T-helper 1 cell treated with Interleukin-12 subunit alpha and Interleukin-12 subunit beta and Interleukin-4 antibody, amounts not matched to agents 30 ng/mL and 1 ng/mL, for 36 hours (primary cell): ENCODE measurements at regions not wholly inside any gene's neighbourhood (a gene's known extent, or its start where the extent isn't known, plus 50 kb on each side); places are given as distances from the start of the nearest gene placed in this dataset.

Source experiments
- intact Hi-C: fragments of 100-400 bp; cut with micrococcal nuclease; formaldehyde crosslinking; loops from one replicate; pipeline ENCODE4 v1.15.1; 2024

DNA sequence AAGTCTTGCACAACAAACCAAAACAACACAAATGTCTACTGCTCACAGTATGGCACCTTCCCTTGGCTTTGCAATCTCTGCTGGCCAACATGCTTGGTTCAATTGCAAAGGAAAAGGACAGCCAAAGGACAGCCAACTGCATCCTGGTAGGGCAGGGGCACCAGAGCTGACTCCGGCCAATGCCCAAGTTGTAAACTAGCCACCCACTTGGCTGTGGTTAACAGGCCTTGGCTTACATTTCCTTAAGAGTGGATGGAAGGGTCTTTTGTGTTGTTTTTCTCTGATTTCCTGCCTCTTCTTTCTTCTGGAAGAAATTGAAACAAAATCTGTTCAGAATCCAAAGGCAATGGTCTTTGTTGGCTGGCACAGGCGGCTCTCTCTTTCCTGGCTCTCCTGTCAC is 119.1 kb upstream of the TRIB2 start:
- intact Hi-C loops = no loop called here

- intact Hi-C loops = no loop called here
Measured at GRCh38 chr2:12602661-12603060, 114.1 kb upstream of the TRIB2 start.

DNA sequence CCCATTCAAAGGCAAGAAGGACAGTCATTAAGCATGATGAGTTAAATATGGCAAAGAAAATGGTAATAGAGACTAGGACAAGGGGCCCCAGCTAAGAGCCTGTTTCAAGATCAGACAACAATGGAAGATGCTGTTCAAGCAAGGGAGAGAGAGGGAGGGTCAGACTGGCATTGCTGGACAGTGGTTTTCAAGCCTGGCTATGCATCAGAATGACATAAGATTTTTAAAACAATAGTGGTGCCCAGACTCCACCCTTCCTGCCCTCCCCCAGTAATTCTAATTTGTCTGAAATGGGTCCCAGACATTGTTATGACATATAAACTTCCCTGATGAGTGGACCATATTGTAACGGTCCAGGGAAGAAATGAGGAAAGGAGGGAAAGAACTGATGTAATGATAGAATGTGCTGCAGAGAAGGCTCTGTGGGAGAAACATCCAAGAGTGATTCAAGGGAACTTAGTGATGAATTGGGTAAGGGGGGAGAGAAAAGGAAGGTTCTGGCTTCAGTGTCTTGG is 112.9 kb upstream of the TRIB2 start:
- intact Hi-C loops = no loop called here

DNA sequence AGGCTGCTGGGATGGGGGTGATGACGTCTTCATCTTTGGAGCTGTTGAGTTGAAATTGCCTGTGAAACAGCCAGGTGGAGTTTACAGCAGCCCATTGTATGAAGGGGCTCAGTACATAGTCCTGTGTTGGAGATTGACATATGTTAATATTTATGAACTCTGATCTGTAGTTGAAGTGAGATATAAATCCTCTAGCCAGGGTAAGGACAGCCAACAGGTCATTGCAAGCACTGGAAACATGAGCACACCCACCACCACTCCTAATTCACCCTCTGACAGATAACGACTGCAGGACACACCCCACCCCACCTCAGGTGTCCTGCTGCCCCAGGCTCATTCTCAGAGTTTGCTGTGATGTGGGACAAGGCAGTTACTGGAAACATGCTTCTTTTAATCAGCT is 112.4 kb upstream of the TRIB2 start:
- intact Hi-C loops = no loop called here

DNA sequence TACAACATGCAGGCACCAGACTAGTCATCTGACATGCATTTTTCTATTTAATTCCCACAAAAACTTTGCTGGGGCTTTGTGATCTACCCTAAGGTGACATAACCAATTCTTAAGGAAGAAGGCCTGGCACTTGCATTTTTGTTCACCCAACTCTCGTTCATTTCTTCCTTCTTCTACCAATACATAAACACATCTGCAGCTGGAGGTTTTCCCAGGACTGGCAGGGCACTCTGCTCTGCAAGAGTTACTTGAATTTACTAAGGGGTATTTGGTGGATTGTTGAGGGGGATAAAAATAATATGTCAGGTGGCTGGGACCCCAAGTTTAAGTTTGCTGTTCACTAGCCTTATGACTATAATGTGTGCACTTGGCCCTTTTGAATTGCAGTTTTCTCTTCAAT is 111.4 kb upstream of the TRIB2 start:
- intact Hi-C loops = loop anchor here (5.0 kb wide), 1 partner anchor 188 kb away; no protein-coding TSS in a partner anchor

GRCh38 chr2:12605936-12606335 is 110.8 kb upstream of the TRIB2 start:
- intact Hi-C loops = loop anchor here (5.0 kb wide), 1 partner anchor 189 kb away; no protein-coding TSS in a partner anchor

- intact Hi-C loops = loop anchor here (5.0 kb wide), 1 partner anchor 189 kb away; no protein-coding TSS in a partner anchor
Measured at GRCh38 chr2:12606472-12607000, 110.2 kb upstream of the TRIB2 start.

DNA sequence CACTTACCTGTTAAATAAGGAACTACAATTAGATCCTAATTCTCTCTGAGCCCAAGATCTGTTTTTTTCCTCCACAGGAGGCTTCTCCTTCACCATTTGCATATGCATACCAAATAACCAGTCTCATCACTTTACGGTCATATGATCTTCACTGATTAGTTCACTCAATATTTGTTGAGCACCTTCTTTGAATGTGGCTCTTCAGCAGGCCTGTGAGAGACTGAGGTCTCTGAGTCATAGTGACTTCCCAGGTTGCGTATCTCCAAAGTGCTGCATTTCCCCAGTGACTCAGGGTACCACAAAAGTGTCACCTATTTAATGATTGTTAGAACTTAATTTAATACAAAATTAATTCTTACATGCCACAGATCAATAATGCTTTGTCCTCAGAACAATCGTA is 108.8 kb upstream of the TRIB2 start:
- intact Hi-C loops = loop anchor here (5.0 kb wide), 1 partner anchor 191 kb away; no protein-coding TSS in a partner anchor

GRCh38 chr2:12610314-12610713 is 106.4 kb upstream of the TRIB2 start:
- intact Hi-C loops = no loop called here

DNA sequence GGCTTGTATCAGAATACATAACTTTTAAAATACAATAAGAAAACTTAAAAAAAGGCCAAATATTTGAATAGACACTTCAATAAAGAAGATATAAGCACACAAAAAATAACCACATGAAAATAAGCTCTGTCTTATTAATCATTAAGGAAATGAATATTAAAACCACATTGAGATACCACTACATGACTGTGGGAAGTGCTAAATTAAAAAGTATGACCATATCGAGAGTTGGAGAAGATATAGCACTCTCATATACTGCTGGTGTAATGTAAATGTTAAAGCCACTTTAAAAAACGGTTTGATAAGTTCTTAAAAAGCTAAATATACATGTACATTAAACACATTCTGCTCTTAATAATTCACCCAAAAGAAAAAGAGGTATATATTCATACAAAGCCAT is 104.6 kb upstream of the TRIB2 start:
- intact Hi-C loops = no loop called here

- intact Hi-C loops = no loop called here
Measured at GRCh38 chr2:12612671-12613070, 104.1 kb upstream of the TRIB2 start.

- intact Hi-C loops = no loop called here
Measured at GRCh38 chr2:12613137-12613835, 103.5 kb upstream of the TRIB2 start.

GRCh38 chr2:12615509-12615908 is 101.2 kb upstream of the TRIB2 start:
- intact Hi-C loops = no loop called here

- intact Hi-C loops = no loop called here
Measured at GRCh38 chr2:12616456-12617156, 100.1 kb upstream of the TRIB2 start.

DNA sequence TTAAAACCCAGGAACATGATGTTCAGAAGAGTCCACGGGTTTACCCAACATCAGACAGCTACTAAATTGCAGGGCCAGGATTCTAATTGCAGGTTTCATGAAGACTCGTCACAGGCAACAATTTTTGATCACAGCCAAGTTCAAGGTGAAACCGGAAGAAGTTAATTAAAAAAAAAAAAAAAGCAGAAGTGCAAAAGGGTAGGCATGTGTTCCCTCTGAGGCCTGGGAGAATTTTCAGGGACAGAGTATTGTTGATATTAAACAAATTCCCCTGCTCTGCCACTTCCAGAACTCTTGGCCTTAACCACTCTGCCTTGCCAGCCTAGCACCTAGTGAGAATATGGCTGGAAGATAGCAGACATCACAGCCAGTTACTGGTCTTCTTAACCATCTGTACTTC is 99.4 kb upstream of the TRIB2 start:
- intact Hi-C loops = no loop called here

DNA sequence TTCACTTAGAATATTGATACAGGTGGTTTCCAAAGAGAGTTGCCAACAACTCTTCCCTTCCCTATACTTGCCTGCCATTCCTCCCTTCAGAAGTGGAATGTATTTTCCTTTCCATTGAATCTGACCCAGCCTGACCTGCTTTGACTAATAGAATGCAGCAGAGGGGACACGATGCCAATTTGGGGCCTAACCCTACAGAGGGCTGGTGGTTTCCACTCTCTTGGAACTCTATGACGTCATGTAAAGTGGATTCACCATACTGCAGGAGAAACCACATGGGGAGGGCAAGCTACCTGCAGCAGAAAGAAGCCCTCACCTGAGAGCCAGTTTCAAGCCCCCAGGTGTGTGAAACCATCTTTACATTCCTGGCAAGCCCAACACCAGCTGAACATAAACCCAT is 98.9 kb upstream of the TRIB2 start:
- intact Hi-C loops = no loop called here

GRCh38 chr2:12618576-12618975 is 98.2 kb upstream of the TRIB2 start:
- intact Hi-C loops = no loop called here

DNA sequence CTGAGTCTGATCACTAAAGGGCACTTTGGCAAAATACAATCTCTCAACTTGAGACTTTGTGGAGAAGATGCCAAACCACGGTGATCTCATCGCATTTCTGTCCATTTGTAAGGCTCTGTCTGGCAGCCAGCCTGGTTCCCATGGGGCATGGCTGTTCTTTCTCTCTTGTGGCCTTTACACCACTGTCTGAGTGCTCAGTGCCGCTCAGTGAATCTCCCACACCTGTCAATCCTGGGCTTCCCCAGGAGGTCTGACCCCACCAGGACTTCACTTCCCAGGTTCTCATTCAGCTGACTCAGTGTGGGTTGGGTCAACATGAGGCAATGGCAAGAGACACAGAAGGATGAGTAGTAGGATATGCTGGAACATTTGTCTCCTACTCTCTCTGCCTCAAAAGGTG is 96.8 kb upstream of the TRIB2 start:
- intact Hi-C loops = no loop called here

DNA sequence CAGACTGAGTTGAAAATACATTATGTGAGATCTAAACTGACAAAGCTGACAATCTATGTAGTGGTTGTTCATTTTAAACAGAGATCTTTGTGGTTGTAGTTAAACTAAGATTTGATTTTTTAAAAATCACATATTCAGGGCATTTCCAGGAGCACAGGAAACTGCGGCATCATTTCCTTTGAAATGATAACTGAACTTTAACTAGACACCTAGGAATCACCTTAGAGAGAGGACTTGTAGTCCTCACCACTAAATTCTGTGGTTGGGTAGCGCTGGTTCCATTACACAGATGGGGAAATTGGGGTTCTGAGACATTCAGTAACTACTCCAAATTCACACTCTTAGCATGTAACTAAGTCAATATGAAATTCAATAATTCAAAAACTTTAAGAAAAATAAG is 96.0 kb upstream of the TRIB2 start:
- intact Hi-C loops = no loop called here

DNA sequence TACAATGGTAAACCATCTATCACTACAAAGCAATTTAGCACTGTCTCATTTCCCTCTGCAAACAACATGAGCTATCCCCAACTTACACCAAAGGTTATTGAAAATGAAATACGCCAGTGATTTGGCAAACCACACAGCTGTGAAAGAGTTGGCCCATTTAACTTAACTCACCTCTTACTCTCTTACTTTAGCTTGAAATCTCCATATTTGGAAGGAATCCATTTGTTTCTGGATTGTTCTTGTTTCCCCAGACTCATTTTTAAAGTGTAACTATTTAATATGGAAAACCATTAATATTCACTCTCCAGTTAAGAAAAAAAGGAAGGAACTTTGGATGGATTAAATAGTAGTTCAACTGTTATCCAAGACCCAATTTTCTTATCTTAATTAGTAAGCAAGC is 93.7 kb upstream of the TRIB2 start:
- intact Hi-C loops = no loop called here

GRCh38 chr2:12624384-12624783 is 92.4 kb upstream of the TRIB2 start:
- intact Hi-C loops = no loop called here

GRCh38 chr2:12624905-12625598 is 91.7 kb upstream of the TRIB2 start:
- intact Hi-C loops = no loop called here
